ENCODE measurements at regions not wholly inside any gene's neighbourhood (a gene's known extent, or its start where the extent isn't known, plus 50 kb on each side); places are given as distances from the start of the nearest gene placed in this dataset.
"Not testable (repeated sequence)": the region's sequence is repeated elsewhere in the genome, so short reads cannot be mapped to it uniquely, and the experiment has no call there.

DNA sequence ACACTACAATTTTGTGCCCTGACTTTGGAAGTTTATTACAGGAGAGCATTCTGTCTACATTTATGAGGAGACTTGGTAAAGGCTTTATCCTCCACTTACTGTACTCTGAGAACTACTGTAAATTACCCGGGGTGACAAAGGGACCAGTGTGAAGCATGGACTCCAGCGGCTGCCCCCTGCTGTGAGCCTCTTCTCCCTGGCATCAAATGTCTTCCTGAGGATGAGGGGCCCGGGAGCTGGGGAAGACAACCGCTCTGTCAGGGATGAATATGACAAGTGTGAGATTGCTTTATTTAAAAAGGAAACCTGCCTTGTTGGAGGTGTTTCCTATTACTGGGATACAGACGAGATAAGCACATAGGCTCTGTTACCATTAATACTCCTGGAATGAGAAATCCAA, 714.8 kb downstream of the CCSER2 start:
- no peak for DNase-seq

DNA sequence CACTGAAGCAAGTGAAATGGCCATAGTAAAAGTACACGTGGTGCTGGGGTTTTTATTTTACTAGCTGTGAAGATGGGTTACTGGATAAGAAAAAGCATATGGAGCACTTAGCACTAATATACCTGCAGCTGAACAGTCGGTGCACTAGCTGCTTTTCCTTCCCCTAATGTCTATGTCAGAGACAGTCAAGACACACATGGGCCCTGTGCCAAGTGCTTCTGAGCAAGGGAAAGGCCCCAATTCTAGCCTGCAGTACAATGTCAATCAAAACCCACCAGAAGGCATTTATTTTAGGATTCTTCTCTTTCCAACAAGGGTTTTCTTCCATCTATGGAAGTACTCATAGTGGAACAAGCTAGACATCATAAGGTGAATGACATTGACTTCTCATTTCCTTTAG, 716.7 kb downstream of the CCSER2 start:
- DNase-seq: no peak

DNA sequence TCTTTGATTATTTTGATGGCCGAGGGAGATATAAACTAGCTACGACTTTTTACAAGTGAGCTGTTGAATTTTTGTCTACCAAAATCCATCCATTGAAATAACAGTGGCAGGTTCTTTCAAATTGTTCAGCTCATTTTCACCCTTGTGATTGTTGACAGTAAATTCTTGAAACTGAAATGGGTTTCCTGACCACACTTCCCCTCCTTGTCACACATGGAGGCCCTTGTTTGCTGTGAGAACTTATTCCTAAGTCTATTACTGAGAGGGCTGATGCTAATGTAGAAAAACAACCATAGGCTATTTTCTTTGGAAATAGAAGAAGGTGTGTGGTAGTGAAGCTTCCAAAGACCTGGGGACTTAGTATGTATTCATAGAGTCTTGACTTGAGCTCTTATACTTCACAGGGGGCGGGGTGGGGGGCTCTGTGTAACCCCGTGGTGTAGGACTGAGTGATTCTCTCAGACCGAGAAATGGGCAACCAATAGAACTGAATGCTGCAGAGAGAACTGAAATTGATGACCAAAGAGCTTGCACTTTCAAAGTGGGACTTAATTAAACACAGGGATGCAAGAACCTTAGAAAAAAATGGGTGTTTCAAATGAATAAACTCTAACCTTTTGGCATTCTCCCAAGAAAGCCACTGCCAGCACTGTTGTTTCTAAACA, 718.9 kb downstream of the CCSER2 start:
- no peak for DNase-seq

DNA sequence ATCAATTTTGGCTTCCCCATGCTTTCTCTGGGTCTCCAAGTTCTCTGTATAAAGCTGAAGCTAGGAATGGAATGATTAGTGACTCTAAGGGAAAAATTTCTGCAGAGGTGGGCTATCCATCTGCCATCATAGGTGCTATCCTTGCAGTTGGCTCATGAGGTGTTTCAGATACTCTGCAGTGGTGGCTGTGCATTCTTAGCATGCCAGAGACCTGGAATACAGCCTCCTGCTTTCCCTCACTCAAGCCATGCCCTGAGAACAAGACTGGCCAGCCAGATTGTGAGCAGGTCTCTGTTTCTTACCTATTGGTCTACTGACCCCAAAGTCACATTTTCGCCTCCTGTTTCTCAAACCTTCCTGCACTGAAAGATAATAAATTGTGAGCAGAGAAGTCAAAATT, 719.6 kb downstream of the CCSER2 start:
- no peak for DNase-seq

DNA sequence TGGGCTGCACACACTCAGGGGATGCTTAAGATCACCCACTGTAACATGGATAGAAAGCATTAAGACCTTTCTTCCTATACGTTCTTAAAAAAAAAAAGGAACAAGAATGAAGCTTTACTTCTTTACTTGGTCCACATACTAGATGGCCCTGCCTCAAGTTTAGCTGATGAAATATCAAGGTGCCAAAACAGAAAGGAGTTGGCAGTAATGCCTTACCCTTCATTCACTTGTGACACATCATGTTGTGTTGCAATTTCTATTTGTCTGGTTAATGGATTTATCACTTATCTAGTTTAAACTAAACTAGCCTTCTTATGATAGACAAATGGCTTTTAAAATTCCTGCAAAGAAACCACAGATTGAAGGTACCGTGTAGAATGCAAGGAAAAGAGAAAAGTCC, 720.3 kb downstream of the CCSER2 start:
- DNase-seq: no peak

DNA sequence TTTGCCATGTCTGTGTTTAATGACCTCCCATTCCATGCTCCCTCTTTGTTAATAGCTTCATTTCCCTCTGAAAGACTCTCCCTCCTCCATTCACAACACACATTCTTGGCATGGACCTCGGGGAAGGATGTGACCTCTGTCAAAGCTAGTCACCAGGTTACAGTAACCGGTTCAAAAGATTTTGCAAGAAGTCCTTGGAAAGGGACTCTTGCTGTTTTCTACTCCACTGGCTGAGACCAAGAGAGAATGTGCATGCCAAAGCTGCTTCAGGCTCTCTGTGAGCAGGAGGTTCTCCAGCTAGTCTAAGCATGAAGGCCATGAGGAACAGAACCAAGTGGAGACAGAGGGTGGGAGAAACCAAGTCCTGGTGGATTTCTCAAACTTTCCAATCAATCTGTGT, 732.6 kb downstream of the CCSER2 start:
- DNase-seq: no peak

DNA sequence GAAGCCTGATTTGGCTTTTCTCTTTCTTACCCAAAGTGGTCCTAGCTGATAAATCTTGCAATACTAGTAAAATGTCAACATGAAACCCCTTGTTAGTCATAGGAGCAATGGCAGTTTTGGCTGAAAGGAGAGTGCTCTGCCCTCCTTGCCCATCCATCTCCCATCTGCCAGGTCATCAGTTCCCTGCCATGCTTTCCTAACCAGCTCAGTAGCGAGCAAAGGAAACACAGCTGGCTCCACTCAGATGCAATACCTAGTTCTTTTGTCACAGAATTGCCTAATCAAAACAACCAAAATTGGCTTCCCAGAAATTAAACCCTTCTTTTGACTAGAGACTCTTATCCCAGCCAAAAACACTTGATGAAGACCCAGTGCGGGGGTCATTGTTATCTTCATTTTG, 733.0 kb downstream of the CCSER2 start:
- DNase-seq: no peak

DNA sequence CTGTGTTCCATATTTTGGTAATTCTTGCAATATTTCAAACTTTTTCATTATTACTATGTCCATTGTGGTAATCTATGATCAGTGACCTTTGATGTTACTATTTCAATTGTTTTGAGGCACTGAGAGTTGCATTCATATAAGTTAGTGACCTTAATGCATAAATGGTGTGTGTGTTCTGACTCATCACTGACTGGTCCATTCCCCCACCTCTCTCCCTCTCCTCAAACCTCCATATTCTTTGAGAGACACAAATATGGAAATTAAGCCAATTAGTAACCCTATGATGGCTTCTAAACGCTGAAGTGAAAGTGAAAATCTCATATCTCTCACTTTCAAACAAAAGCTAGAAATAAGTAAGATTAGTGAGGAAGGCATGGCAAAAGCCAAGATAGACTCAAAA, 739.6 kb downstream of the CCSER2 start:
- DNase-seq: no peak

DNA sequence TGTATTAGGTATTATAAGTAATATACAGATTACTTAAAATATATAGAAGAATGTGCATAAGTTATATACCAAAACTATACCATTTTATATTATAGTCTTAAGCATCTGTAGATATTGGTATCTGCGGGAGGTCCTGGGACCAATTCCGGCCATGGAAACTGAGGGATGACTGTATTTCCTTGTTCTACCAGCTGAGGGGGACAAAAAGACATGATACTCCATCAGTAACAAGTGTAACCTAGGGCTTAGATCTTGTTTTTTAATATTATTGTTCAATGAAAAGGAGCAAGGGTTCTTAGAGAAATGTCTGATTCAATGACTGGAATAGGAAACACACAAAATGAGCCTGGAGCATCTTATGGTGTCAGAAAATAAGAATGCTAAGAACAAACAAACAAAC, 752.5 kb downstream of the CCSER2 start:
- no peak for DNase-seq

DNA sequence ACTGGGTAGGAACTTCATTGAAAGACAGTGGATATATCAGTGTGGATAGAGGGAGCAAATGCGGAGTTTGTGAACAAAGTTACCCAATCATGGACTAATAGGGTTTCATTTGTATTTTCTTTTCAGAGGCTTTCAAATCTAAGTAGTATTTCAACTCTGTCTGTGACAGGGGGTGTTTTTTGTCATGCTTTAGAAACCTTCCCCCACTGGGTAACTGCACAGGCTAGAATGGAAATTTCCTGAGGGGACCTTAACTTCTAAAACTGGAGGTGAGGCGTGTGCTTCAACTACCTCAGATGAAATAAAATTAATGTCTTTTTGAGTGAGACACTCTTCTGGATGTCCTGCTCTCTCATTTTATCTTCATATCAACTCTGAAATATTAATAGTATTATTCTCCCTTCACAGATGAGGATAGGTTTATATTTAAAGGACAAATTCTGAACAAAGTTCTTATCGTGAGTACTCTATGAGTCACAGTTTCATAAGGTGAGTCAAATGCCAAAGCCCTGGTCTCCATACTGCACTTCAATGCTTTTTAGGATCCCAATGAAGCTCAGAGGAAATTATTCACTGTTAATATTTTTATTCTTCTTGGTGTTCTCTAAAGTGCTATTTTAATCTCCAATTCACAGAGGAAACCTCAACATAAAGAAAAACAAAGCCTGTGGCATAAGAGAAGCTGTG, 770.6 kb downstream of the CCSER2 start:
- no peak for DNase-seq

DNA sequence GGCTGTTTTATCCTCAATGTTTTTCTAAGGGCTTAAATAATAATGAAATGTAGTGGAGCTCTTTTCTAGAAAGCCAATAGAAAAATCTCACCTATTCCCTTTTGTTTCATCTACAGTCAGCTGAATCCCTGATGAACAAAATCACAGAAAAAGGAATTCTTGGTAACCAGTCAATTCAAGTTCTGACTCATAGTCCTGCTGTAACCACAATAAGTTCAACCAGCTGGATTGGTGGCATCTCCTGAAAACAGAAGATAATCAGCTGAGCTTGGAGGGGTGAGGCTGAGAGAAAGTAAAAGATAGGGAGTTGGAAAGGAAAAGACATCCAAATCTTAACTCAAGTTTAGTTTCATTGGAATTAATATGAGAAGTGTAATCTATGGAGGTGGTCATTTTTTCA, 772.1 kb downstream of the CCSER2 start:
- no peak for DNase-seq

DNA sequence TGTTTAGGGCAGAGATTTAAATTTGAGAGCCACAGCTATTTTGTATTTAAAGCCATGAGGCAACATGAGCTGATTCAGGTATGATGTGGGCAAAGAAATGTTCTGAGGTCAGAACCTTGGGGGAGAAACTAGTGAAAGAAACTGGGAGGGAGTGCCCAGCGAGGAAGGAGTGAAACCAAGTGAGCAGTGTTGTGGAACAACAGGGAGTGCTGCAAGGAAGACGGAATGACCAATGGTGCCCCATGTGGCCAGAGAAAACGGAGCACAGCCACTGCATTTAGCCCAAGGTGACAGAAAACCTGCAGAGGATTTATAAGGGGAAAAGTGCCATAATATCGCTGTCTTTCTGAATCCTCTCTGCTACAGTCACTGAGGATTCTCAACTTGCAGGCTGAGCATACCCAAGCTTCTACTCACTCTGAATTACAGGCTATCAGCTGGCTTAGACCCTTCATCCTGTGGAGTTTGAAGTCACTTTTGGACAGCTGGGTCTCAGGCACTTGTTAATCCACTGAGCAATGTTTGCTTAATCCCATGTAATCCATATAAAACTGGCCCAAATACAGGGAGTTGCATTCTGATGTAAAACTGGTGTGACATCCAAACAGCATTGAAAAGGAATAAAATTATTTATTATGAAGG, 777.3 kb downstream of the CCSER2 start:
- no peak for DNase-seq

DNA sequence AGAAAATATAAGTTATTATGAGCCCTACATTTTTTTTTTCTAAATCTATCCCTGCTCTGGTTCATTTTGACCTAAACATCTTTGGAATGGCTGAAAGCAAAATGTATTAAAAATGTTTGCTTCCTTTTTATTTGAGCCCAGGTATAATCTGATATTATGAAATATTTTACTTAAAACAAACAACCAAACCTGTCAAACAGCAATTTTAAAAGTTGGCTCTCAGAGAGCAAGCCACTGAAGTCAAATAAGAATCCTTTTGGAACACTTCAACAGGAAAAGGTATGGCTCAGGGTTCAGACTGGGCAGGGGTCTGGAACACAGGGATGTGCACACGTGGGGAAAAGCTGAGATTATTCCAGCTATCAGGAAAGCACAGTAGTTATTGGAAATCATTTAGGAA, 782.9 kb downstream of the CCSER2 start:
- DNase-seq: no peak

DNA sequence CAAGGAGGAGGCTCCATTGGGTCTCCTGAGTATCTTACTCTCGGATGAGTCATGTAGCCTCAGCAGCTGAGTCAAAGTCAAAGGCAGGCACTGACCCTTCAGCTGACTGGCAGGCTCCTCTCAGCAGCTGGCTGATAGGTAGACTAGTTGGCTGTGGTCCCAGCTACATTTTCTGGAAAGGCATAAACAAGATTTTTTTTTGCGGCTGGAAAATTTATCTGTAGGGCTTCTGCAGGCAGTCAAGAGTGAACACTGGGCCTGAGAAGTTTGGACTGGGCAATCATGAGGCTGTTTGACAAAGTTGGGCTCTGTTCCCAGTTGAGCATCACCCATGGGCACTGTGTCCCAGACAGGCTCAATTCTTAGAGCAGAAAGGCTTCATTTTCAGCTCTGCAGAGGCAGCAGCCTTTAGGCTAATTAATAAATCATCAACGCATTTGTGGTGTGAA, 796.2 kb downstream of the CCSER2 start:
- no peak for DNase-seq

DNA sequence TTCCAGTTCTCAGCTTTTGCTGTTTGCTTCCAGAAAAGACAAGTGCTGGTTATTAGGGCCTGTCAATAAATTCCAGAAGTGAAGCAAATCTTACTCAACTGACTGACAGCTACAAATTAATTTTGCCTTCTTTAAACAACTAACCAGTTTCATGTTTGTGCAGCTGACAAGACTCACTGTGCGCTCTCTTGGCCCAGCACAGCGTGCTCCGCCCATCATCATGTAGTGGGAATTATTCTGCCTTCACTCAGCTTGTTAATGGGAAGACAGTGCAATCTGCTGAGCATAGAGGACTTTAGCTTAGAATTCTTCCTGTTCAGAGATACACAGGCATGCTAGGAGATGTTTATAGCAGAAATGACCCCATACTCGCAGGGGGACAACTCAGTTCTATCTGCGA, 808.9 kb downstream of the CCSER2 start:
- DNase-seq: no peak

DNA sequence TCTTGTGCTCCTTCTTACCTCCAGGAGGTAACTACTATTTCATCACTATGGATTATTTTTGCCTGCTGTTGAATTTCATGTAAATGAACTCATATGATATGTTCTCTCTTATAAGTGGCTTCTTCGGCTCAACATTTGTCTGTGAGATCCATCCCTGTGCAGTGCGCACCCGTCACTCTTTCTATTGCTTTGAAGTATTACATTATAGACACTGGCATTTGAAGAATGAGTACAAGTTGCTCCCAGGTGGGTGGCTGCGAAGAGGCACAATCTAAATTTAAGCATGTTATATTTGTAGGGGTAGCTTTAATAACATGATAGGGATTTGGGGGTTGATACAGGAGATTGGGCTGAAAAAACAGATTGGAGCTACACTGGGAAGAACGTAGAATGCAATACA, 809.7 kb downstream of the CCSER2 start:
- DNase-seq: no peak

DNA sequence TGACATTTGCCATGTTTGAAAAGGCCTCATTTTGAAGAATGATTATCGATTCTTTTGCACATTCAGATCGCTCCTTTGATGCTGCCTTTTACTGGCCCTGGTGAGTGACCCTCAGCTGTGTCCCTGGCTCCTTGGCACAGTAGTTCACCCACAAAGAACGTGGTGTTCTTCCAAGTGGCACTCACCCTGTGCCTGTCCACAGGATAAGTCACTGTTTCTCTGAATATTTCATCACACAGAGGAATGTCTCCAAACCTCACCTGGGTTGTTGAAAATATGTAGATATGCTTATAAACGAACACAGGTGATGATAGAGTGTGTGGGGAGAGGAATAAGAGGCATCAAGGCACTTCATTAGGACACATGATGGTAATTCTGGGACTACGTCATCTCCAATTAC, 810.7 kb downstream of the CCSER2 start:
- DNase-seq: no peak

DNA sequence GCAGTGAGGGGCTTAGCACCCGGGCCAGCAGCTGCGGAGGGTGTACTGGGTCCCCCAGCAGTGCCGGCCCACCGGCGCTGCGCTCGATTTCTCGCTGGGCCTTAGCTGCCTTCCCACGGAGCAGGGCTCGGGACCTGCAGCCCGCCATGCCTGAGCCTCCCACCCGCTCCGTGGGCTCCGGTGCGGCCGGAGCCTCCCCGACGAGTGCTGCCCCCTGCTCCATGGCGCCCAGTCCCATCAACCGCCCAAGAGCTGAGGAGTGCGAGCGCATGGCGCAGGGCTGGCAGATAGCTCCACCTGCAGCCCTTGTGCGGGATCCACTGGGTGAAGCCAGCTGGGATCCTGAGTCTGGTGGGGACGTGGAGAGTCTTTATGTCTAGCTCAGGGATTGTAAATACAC, 813.1 kb downstream of the CCSER2 start:
- not testable (repeated sequence) for DNase-seq

DNA sequence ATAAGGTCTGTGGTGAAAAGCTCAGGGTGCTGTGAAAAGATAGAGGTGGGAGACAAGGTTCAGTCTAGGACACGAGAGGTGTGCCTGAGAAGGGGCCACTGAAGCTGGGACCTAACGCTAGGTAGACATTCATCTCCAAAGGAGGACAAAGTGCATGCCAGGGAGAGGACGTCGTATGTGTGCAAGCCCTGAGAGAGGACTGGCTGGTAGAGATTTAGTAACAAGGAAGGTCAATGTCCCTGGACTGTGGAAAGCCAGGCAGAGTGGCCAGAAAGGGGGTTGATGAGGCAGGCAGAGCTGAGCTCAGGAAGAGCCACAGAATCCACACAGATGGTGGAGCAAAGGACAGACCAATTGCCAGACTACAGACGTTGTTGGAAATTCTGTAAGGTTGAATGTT, 817.6 kb downstream of the CCSER2 start:
- DNase-seq: no peak

DNA sequence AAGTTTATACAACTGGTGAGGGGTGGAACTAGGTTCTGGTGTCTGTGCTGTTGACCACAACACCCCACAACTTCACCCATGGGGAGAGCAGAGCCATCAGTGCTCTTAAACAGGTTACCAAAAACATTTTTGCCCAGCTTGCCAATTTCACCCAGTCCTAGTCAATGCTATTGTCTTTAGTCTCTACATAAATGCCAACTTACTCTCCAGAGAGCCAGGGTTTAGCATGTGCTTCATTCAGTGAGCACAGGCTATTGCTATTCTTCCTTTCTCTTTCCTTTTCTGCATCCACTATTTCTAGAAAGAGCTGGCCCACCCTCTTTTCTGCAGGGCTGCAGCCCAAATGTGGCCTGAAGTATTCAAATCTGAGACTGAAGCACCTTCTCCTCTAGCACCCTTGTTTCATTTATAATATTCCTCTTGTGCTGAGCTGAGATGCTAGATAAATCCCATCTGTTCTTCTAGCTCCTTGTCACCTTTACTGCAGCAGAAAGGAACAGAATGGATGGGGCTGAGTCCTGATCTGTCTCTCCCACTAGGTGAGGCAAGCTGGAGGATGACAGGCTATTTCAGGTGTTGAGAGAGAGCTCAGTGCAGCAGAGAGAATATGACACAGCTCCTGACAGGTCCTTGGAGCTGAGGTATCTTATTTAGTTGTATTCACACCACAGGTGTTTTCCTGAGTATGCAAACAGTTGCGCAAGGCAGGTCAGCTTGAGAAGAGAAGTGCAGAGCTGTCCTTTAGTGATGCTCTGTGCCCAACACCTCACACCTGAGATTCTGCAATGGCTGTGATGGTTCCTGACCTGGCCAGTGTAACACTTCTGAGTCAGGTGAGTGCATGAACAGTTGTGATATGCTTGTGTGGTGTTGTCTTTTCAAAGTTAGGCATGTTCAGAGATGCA, 819.2 kb downstream of the CCSER2 start:
- DNase-seq: no peak

DNA sequence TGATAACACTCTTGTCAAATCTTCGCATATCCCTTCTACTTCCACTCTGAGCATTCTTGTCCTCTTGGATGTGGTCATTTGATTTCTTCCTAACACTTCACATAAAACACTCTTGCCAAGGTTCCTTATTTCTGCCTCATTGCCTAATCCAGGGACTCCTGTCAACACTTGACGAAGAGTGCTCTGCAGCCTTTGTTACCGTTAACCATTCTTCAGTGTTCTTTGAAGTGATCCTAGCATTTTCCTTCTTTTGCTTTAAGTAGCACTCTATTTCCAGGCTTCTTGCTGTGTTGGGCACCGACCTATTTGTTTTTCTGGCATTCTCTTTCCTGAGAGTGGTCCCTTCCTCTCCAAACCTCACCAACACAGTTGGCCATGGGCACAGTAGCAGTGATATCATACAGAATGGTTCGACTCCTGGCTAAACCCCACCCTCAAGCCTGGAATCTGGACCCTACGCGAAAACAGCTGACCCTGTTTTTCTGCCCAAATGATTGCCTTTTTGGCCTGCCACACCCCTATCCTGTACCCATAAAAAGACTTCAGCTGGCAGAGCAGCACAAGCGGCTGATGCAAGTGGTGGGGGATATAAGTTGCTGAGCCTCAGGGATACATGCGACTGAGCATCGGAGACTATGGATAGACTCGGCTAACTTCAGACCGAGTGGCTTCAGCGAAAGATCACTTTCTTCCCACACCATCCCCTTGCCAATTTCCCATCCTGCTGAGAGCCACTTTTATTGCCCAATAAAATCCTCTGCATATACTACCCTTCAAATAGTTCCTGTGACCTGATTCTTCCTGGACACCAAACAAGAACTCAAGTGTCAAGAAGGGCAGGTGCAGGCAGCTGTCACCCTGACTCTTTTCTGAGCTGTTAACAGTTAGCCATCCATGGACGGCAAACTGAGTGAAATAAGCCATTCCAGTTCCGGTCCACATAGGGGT, 820.6 kb downstream of the CCSER2 start:
- no peak for DNase-seq

DNA sequence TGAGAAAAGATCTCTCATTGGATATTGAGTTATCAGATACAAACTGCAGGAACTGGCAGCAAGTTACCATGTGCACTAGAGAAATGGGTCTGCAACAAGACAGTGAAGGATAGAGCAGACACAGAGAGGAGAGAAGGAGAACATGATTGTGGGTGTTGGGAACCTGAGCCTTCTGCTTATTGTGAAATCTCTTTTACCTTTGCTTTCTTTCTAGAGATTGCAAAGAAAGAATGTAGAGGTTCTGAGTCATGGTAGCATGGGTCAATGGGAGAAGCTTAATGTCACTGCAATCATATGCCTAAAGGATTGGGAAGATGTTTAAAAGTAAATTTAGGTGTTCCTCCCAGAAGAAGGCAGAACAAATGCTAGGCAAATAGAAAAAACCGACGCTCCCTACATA, 821.4 kb downstream of the CCSER2 start:
- DNase-seq: no peak
